Heart left ventricle (tissue), 13 donors: ENCODE measurements at regions not wholly inside any gene's neighbourhood (a gene's known extent, or its start where the extent isn't known, plus 50 kb on each side); places are given as distances from the start of the nearest gene placed in this dataset.

Experiments used
- CTCF ChIP-seq, 12 donors: fragments of 200-600 bp; sonication (generic) in 4 of 12; IDR thresholded peaks; one replicate each; pipeline versions ENCODE4 v1.5.0 to v1.8.0; 2018 to 2022; ENCODE audit warnings: antibody characterized with exemption in 12 of 12, mild to moderate bottlenecking in 5 of 12
- POLR2A ChIP-seq, 2 donors: fragments of 450-650 bp; IDR thresholded peaks; one replicate each; pipeline ENCODE4 v1.6.1; 2017; ENCODE audit warnings: antibody characterized with exemption in 2 of 2, mild to moderate bottlenecking in 2 of 2, moderate library complexity in 2 of 2
- donor health status: ischemic (EF 13 %, LVEDD 7.1; RV severe dilation, severe dysfunction).
- donor health status: DM: no; HTN: yes; CAD: no.
- donor health status: DM: no; HTN: no; CAD: no.
- donor health status: ischemic (EF 25% LVEDD 6.9; RV normal size, moderate dysfunction).
- donor health status: ischemic (EF 25% LVEDD 5.7; RV mildly dilated, moderate dysfunction).
- donor health status: ischemic (EF 35%, LVEDD 5.7; RV mildly dilated, moderate dysfunction).
- donor health status: nonischemic (EF 11% LVEDD 7.7; RV severe dilation, severe dysfunction).
- donor health status: DM: yes; HTN: yes; CAD: no.
- donor health status: PGD.
- donor health status: ischemic (EF 29% LVEDD 5.4; RV normal size, mild dysfunction).
- donor health status: nonischemic (EF 23%, LVEDD 6.1; RV moderate dilation, normal function).

- TF ChIP-seq POLR2A (IDR thresholded peaks at IDR 0.05): no peak
- no peak for TF ChIP-seq CTCF (IDR thresholded peaks at IDR 0.05)
These were observed 102.7 kb upstream of the MEIS2 start for GRCh38 chr15:37203050-37203449.
